ENCODE measurements at regions not wholly inside any gene's neighbourhood (a gene's known extent, or its start where the extent isn't known, plus 50 kb on each side); places are given as distances from the start of the nearest gene placed in this dataset.
"Not testable (repeated sequence)": the region's sequence is repeated elsewhere in the genome, so short reads cannot be mapped to it uniquely, and the experiment has no call there.

GRCh38 chr14:103259801-103260628, 74.0 kb upstream of the EIF5 start:
- DNase-seq (ENCODE audit: low read depth), result no peak

DNA sequence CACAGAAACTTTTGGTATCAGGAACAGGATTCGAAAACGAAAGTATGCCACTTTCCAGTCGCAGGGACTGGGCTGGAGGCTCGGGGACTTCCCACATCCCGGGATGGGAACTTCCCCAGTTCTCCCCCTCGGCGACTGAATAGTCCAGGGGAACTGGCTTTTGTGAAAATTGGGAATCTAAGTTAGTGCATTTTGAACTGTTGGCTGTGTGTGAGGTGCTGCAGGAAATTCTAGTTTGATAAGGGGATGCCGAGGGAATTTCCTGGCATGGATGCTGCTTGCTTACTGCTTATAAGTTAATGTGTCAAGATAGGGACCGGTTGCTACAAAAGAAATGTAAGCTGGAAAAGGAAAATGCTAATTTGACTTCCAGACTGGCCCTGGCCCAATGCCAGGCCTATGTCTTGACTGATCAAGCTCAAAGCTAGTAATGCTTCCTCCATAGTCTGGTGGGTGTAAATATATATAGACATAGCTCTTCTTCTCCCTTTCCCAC, 73.4 kb upstream of the EIF5 start:
- DNase-seq (ENCODE audit: low read depth), result peak; percentile 34

- no peak for DNase-seq (ENCODE audit: low read depth)
Measured at GRCh38 chr14:103267226-103267910, 66.7 kb upstream of the EIF5 start.

- no peak for DNase-seq (ENCODE audit: low read depth)
Measured at GRCh38 chr14:103271189-103271588, 62.8 kb upstream of the EIF5 start.

GRCh38 chr14:103273145-103273744, 60.8 kb upstream of the EIF5 start:
- DNase-seq (ENCODE audit: low read depth), result no peak

DNA sequence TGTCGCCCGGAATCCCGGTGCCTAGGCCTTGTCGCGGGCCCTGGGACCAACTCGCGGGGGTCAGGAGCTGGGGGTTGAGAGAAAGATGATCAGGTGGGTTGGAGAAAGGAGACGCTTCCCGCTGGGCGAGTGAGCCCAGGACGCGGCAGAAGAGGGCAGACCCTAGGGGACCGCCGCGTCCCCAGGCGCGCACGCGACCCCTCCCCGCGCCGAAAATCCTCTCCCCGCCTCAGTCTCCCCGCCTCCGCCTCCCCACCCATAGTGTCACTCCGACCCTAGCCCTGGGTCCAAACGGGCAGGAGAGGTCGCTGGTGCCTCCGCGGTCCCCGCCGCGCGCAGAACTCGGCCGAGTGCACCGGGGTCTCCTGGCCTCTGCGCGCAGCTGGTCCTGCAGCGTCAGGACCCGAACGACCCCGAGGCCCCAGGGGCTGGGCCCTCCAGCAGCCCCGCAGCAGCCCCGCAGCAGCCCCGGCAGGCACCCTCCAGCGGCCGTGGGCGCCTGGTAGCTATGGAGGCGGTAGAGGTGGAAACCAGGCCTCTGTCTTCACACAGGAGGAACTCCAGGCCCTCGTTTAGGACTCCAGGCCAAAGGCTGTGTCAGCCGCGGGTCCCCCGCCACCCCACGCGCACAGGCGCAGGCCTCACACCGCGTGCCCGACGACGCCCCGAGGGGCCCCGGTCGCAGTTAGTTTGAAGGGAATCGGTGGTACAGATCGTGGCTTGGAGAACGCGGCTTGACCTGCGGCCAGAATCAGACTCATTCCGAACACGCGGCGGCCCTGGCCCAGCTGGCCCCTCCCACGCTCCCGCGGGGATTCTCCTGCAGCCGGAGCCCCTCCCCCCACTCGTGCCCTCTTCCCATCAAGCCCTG, 60.1 kb upstream of the EIF5 start:
- DNase-seq (ENCODE audit: low read depth), result no peak

- DNase-seq (ENCODE audit: low read depth), result no peak
Measured at GRCh38 chr14:103275000-103275399, 59.0 kb upstream of the EIF5 start.

GRCh38 chr14:103277931-103278330, 56.1 kb upstream of the EIF5 start:
- no peak for DNase-seq (ENCODE audit: low read depth)

GRCh38 chr14:103279142-103280025, 54.7 kb upstream of the EIF5 start:
- no peak for DNase-seq (ENCODE audit: low read depth)

GRCh38 chr14:103280278-103280928, 53.6 kb upstream of the EIF5 start:
- DNase-seq (ENCODE audit: low read depth), result no peak

GRCh38 chr14:103281496-103282231, 52.4 kb upstream of the EIF5 start:
- DNase-seq (ENCODE audit: low read depth), result peak; percentile 14

GRCh38 chr14:103282309-103282708, 51.7 kb upstream of the EIF5 start:
- DNase-seq (ENCODE audit: low read depth), result not testable (repeated sequence)

DNA sequence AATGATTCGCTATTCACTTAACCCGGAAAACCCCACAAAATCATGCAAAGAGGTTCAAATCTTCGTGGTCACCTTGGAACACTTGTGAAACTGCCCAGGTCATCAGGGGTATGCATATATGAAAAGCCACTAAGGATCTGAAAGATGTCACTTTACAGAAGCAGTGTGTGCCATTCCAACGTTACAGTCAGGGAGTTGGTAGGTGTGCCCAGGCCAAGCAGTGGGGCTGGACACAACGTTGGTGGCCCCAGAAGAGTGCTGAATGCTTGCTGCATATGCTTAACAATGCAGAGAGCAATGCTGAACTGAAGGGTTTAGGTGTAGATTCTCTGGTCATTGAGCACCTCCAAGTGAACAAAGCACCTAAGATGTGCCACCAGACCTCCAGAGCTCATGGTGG, 51.1 kb upstream of the EIF5 start:
- DNase-seq (ENCODE audit: low read depth), result no peak

DNA sequence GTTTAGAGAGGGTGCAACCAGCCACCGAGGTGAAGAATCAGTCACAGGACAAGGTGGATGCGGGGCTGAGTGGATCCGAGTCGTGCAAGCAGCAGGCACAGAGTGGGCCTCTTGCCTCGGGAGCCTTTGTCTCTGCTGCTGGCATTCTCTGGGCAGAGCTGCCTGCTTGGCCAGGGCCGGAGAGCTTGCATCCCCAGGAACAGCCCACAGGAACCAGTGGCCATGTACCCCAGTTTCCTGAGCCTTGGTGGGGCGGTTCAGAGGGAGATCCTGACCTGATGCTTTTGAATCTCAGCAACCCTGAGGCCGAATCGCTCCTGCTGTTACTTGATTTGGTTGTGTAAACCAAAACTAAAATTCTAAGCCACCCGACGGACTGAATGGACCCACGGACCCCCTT, 50.1 kb upstream of the EIF5 start:
- no peak for DNase-seq (ENCODE audit: low read depth)
